ENCODE measurements at regions not wholly inside any gene's neighbourhood (a gene's known extent, or its start where the extent isn't known, plus 50 kb on each side); places are given as distances from the start of the nearest gene placed in this dataset.

DNA sequence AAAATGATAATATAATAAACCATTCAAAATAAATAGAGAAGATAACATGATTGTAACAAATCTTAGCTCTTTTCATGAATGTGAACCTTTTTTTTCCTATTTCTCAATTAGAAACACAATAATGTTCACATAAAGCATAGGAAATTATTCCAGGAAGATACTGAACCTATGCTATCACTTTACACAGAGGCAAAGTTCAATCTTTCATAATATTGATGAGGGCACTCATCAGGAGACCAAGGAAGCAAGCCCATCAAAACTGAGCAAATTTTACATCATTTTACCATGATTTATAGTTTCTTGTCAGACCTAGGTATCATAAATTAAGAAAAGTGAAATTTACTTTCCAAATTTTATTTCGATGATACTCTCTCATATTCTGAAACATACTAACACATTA is 938.5 kb downstream of the TBC1D32 start:
- ChIA-PET POLR2A (no interaction called here), CTCF (no interaction called here)
- H3K4me1 Mint-ChIP-seq = no peaks in the 10 kb centered on the region
- no peaks in the 10 kb centered on the region for H3K36me3 Mint-ChIP-seq
- WGBS (ENCODE audit: insufficient coverage) = no CpG with 5 or more reads among the region's 1 CpG
- H3K27ac Mint-ChIP-seq = no peak overlapping the region
- no peak for ATAC-seq (replicated peaks in 1 of 4)
- Histone ChIP-seq H3K4me1 (ENCODE audit: control insufficient read depth in 1 of 2, extremely low read depth in 1 of 2, insufficient read depth in 2 of 2, low read length in 2 of 2) (no peaks in the 10 kb centered on the region), H3K9me3 (no peaks in the 10 kb centered on the region), H3K27ac (ENCODE audit: low read length) (no peak overlapping the region), H3K36me3 (ENCODE audit: control insufficient read depth in 2 of 2, extremely low read depth in 1 of 2, insufficient read depth in 1 of 2, low read length in 1 of 2) (no peaks in the 10 kb centered on the region), H3K27me3 (replicated peaks in 1 of 2; ENCODE audit: control insufficient read depth in 2 of 2, extremely low read depth in 1 of 2, insufficient read depth in 2 of 2, low read length in 1 of 2) (no peaks in the 10 kb centered on the region), H3K4me3 (ENCODE audit: control insufficient read depth in 1 of 2, extremely low read depth in 1 of 2, low read length in 1 of 2) (no peak overlapping the region)
- no peak overlapping the region for H3K4me3 Mint-ChIP-seq
- DNase-seq = no peak
- no peaks in the 10 kb centered on the region for H3K27me3 Mint-ChIP-seq
- peaks cover 0 to 3% (median 0%) of the 10 kb centered on the region in 3 donors for H3K9me3 Mint-ChIP-seq

DNA sequence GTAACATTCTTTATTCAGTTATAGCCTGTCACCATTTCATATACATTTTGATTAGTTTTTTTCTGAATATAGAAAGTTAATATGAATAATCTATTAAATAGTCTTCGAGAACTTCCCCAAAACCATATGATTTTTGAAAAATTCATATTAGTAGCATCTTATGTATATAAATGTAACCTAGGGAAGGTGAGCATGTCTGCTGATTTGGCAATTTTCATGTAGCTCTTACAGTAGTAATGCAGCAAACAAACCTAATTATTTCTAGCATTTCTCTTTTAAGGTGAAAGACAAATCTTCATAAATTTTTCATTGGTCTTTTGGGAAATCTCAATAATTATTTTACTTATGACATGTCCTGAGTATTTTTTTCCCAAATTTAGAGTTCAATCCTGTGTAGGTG is 939.0 kb downstream of the TBC1D32 start:
- Histone ChIP-seq H3K4me3 (ENCODE audit: control insufficient read depth in 1 of 2, extremely low read depth in 1 of 2, low read length in 1 of 2) (no peak overlapping the region), H3K4me1 (ENCODE audit: control insufficient read depth in 1 of 2, extremely low read depth in 1 of 2, insufficient read depth in 2 of 2, low read length in 2 of 2) (no peaks in the 10 kb centered on the region), H3K27ac (ENCODE audit: low read length) (no peak overlapping the region), H3K27me3 (replicated peaks in 1 of 2; ENCODE audit: control insufficient read depth in 2 of 2, extremely low read depth in 1 of 2, insufficient read depth in 2 of 2, low read length in 1 of 2) (no peaks in the 10 kb centered on the region), H3K9me3 (no peaks in the 10 kb centered on the region), H3K36me3 (ENCODE audit: control insufficient read depth in 2 of 2, extremely low read depth in 1 of 2, insufficient read depth in 1 of 2, low read length in 1 of 2) (no peaks in the 10 kb centered on the region)
- no peaks in the 10 kb centered on the region for H3K27me3 Mint-ChIP-seq
- H3K4me3 Mint-ChIP-seq = no peak overlapping the region
- peaks cover 0 to 3% (median 0%) of the 10 kb centered on the region in 3 donors for H3K9me3 Mint-ChIP-seq
- CTCF ChIA-PET = no interaction called here
- H3K4me1 Mint-ChIP-seq = no peaks in the 10 kb centered on the region
- POLR2A ChIA-PET = no interaction called here
- no peak for DNase-seq
- no peak overlapping the region for H3K27ac Mint-ChIP-seq
- H3K36me3 Mint-ChIP-seq = no peaks in the 10 kb centered on the region
- ATAC-seq (replicated peaks in 1 of 4) = no peak
- WGBS (ENCODE audit: insufficient coverage) = no CpG with 5 or more reads among the region's 1 CpG

DNA sequence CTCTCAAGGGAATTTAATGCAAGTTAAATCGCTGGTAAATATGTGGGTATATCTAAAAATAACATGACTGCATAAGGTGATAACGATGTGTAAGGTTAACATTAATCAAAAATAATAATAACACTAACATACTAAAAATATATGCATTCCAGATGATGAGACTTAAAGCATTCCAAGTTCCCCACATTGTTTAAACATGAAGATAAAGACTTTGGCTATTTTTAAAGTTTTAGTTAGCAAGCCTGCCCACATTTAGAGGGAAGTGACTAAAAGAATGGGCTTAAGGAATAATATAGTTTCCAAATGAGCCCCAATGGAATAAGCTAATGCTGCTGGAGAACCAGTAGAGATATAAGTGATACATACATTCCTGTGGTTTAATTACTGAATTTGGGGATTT is 941.3 kb downstream of the TBC1D32 start:
- Histone ChIP-seq H3K36me3 (ENCODE audit: control insufficient read depth in 2 of 2, extremely low read depth in 1 of 2, insufficient read depth in 1 of 2, low read length in 1 of 2) (no peaks in the 10 kb centered on the region), H3K9me3 (no peaks in the 10 kb centered on the region), H3K27me3 (replicated peaks in 1 of 2; ENCODE audit: control insufficient read depth in 2 of 2, extremely low read depth in 1 of 2, insufficient read depth in 2 of 2, low read length in 1 of 2) (no peaks in the 10 kb centered on the region), H3K27ac (ENCODE audit: low read length) (no peak overlapping the region), H3K4me3 (ENCODE audit: control insufficient read depth in 1 of 2, extremely low read depth in 1 of 2, low read length in 1 of 2) (no peak overlapping the region), H3K4me1 (ENCODE audit: control insufficient read depth in 1 of 2, extremely low read depth in 1 of 2, insufficient read depth in 2 of 2, low read length in 2 of 2) (no peaks in the 10 kb centered on the region)
- no peak for DNase-seq
- Mint-ChIP-seq H3K4me1 (no peaks in the 10 kb centered on the region), H3K27me3 (no peaks in the 10 kb centered on the region), H3K9me3 (no peaks in the 10 kb centered on the region), H3K27ac (no peak overlapping the region), H3K4me3 (no peak overlapping the region), H3K36me3 (no peaks in the 10 kb centered on the region)
- no CpG with 5 or more reads among the region's 2 CpGs for WGBS (ENCODE audit: insufficient coverage)
- ChIA-PET POLR2A (no interaction called here), CTCF (no interaction called here)
- ATAC-seq (replicated peaks in 1 of 4) = no peak

DNA sequence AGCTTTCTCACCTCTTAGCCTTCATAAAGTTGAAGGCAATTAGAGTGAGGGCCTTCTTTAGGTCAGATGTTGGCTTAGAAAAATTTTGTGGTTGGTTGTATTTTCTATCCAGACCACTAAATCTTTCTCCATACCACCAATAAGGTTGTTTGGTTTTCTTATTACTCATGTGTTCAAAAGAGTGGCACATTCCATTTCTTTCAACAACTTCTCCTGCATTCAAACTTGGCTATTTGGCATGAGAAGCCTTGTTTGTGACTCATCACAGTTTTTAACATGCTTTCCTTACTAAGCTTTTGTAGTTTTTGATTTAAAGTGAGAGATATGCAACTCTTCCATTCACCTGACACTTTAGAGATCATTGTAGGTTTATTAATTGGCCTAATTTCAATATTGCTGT is 949.6 kb downstream of the TBC1D32 start:
- POLR2A ChIA-PET = no interaction called here

DNA sequence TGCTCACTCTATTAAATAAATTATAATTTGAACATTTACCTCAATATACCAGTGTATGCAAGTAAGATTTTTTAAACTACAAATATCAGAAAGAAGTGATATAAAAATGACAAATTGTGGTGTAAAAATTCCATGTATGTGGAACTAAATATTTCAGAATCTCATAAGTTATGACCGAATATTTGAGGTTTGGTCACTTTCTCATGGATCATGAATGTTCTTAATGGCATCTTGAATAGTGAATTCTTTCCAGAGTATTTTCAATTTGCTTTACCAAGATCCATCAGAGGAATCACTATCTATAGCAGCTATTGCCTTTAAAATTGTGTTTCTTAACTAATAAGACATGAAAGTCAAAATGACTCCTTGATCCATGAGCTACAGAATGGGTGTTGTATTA is 950.6 kb downstream of the TBC1D32 start:
- Histone ChIP-seq H3K9me3 (no peaks in the 10 kb centered on the region), H3K4me1 (ENCODE audit: control insufficient read depth in 1 of 2, extremely low read depth in 1 of 2, insufficient read depth in 2 of 2, low read length in 2 of 2) (no peaks in the 10 kb centered on the region), H3K4me3 (ENCODE audit: control insufficient read depth in 1 of 2, extremely low read depth in 1 of 2, low read length in 1 of 2) (no peak overlapping the region), H3K27me3 (replicated peaks in 1 of 2; ENCODE audit: control insufficient read depth in 2 of 2, extremely low read depth in 1 of 2, insufficient read depth in 2 of 2, low read length in 1 of 2) (no peaks in the 10 kb centered on the region), H3K36me3 (ENCODE audit: control insufficient read depth in 2 of 2, extremely low read depth in 1 of 2, insufficient read depth in 1 of 2, low read length in 1 of 2) (no peaks in the 10 kb centered on the region), H3K27ac (ENCODE audit: low read length) (no peak overlapping the region)
- Mint-ChIP-seq H3K36me3 (no peaks in the 10 kb centered on the region), H3K9me3 (peaks cover 0 to 1% (median 0%) of the 10 kb centered on the region in 3 donors), H3K4me3 (no peak overlapping the region), H3K4me1 (no peaks in the 10 kb centered on the region), H3K27ac (no peak overlapping the region), H3K27me3 (no peaks in the 10 kb centered on the region)
- CTCF ChIA-PET = no interaction called here
- ATAC-seq (replicated peaks in 1 of 4) (no peak), DNase-seq (no peak)
- POLR2A ChIA-PET = no interaction called here
- no CpG with 5 or more reads among the region's 1 CpG for WGBS (ENCODE audit: insufficient coverage)

More for the DNA sequence above, 949.6 kb downstream of the TBC1D32 start:
- DNase-seq = no peak
- Histone ChIP-seq H3K9me3 (no peaks in the 10 kb centered on the region), H3K27ac (ENCODE audit: low read length) (no peak overlapping the region), H3K36me3 (ENCODE audit: control insufficient read depth in 2 of 2, extremely low read depth in 1 of 2, insufficient read depth in 1 of 2, low read length in 1 of 2) (no peaks in the 10 kb centered on the region), H3K4me3 (ENCODE audit: control insufficient read depth in 1 of 2, extremely low read depth in 1 of 2, low read length in 1 of 2) (no peak overlapping the region), H3K4me1 (ENCODE audit: control insufficient read depth in 1 of 2, extremely low read depth in 1 of 2, insufficient read depth in 2 of 2, low read length in 2 of 2) (no peaks in the 10 kb centered on the region), H3K27me3 (replicated peaks in 1 of 2; ENCODE audit: control insufficient read depth in 2 of 2, extremely low read depth in 1 of 2, insufficient read depth in 2 of 2, low read length in 1 of 2) (no peaks in the 10 kb centered on the region)
- no peaks in the 10 kb centered on the region for H3K4me1 Mint-ChIP-seq
- no peaks in the 10 kb centered on the region for H3K27me3 Mint-ChIP-seq
- CTCF ChIA-PET = no interaction called here
- no peaks in the 10 kb centered on the region for H3K36me3 Mint-ChIP-seq
- no peak overlapping the region for H3K27ac Mint-ChIP-seq
- no peak for ATAC-seq (replicated peaks in 1 of 4)
- H3K9me3 Mint-ChIP-seq = peaks cover 0 to 1% (median 0%) of the 10 kb centered on the region in 3 donors
- H3K4me3 Mint-ChIP-seq = no peak overlapping the region

DNA sequence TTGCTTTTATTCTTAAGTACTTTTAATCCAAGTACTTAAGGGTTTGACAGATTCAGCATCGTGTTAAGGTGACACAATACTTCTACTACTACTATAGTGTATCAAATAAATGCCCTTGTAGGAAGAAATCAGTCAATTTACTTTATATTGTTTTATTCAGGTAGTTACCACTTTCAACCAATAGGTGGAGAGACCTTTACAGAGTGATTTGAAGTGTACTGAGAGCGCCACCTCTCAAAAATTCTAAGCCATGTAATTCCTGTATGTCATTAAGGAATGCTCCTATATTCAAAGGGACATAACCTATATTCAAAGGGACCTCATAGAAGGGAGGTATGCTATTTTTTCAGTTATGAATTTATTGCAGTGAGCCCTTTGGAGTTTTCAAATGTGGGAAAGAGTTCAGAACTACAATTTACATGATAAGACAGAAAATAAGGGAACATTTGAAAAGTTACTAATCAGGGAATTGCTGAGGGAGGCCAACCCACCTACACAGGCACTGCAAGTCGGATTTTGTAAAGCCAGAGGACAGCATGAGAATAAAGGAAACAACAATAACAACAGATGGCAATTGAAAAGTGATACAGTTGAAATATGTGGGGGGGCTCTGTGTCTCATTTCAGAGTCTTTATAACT is 955.6 kb downstream of the TBC1D32 start:
- Histone ChIP-seq H3K36me3 (ENCODE audit: control insufficient read depth in 2 of 2, extremely low read depth in 1 of 2, insufficient read depth in 1 of 2, low read length in 1 of 2) (no peaks in the 10 kb centered on the region), H3K4me1 (ENCODE audit: control insufficient read depth in 1 of 2, extremely low read depth in 1 of 2, insufficient read depth in 2 of 2, low read length in 2 of 2) (no peaks in the 10 kb centered on the region), H3K4me3 (ENCODE audit: control insufficient read depth in 1 of 2, extremely low read depth in 1 of 2, low read length in 1 of 2) (no peak overlapping the region), H3K9me3 (no peaks in the 10 kb centered on the region), H3K27me3 (replicated peaks in 1 of 2; ENCODE audit: control insufficient read depth in 2 of 2, extremely low read depth in 1 of 2, insufficient read depth in 2 of 2, low read length in 1 of 2) (no peaks in the 10 kb centered on the region), H3K27ac (ENCODE audit: low read length) (no peak overlapping the region)
- no peak for ATAC-seq (replicated peaks in 1 of 4)
- POLR2A ChIA-PET = no interaction called here
- no peaks in the 10 kb centered on the region for H3K27me3 Mint-ChIP-seq
- H3K9me3 Mint-ChIP-seq = no peaks in the 10 kb centered on the region
- no CpG with 5 or more reads among the region's 3 CpGs for WGBS (ENCODE audit: insufficient coverage)
- no peaks in the 10 kb centered on the region for H3K4me1 Mint-ChIP-seq
- no peak for DNase-seq
- no peak overlapping the region for H3K4me3 Mint-ChIP-seq
- H3K27ac Mint-ChIP-seq = no peak overlapping the region
- CTCF ChIA-PET = no interaction called here
- no peaks in the 10 kb centered on the region for H3K36me3 Mint-ChIP-seq

DNA sequence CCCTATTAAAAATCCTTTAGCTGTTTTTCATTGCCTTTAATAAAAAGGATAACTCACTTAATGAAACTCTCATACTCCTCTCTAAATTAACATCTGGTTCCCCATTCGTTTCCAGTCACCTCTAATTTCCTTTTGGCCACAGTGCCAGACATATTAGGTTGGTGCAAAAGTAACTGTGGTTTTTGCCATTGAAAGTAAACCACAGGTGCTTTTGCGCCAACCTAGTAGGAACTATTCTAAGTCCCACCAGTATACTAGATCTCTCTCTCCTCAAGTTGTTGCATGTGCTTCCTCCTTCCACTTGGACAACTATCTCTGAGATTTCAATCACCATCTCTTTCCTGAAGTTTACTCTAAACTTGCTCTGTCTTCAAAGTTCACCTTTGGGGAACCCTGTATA is 961.1 kb downstream of the TBC1D32 start:
- no peak overlapping the region for H3K4me3 Mint-ChIP-seq
- 20% methylated on average over 1 of the region's 2 CpGs for WGBS (ENCODE audit: insufficient coverage)

More for the DNA sequence above, 961.1 kb downstream of the TBC1D32 start:
- Histone ChIP-seq H3K4me3 (ENCODE audit: control insufficient read depth in 1 of 2, extremely low read depth in 1 of 2, low read length in 1 of 2) (no peak overlapping the region), H3K4me1 (ENCODE audit: control insufficient read depth in 1 of 2, extremely low read depth in 1 of 2, insufficient read depth in 2 of 2, low read length in 2 of 2) (no peaks in the 10 kb centered on the region), H3K9me3 (no peaks in the 10 kb centered on the region), H3K36me3 (ENCODE audit: control insufficient read depth in 2 of 2, extremely low read depth in 1 of 2, insufficient read depth in 1 of 2, low read length in 1 of 2) (no peaks in the 10 kb centered on the region), H3K27ac (ENCODE audit: low read length) (no peak overlapping the region), H3K27me3 (replicated peaks in 1 of 2; ENCODE audit: control insufficient read depth in 2 of 2, extremely low read depth in 1 of 2, insufficient read depth in 2 of 2, low read length in 1 of 2) (no peaks in the 10 kb centered on the region)
- Mint-ChIP-seq H3K27ac (no peak overlapping the region), H3K4me1 (no peaks in the 10 kb centered on the region), H3K36me3 (no peaks in the 10 kb centered on the region), H3K27me3 (no peaks in the 10 kb centered on the region), H3K9me3 (no peaks in the 10 kb centered on the region)
- DNase-seq (no peak), ATAC-seq (replicated peaks in 1 of 4) (no peak)
- ChIA-PET CTCF (no interaction called here), POLR2A (interaction anchor here in 1 of 2 donors (0.5 kb wide), 1 partner anchor 177 kb away, joined by 4 read pairs; no protein-coding TSS in a partner anchor)
